ENCODE measurements at regions not wholly inside any gene's neighbourhood (a gene's known extent, or its start where the extent isn't known, plus 50 kb on each side); places are given as distances from the start of the nearest gene placed in this dataset.
A peak's percentile ranks its signal among the peaks of the same experiment; 100 is the strongest.

DNA sequence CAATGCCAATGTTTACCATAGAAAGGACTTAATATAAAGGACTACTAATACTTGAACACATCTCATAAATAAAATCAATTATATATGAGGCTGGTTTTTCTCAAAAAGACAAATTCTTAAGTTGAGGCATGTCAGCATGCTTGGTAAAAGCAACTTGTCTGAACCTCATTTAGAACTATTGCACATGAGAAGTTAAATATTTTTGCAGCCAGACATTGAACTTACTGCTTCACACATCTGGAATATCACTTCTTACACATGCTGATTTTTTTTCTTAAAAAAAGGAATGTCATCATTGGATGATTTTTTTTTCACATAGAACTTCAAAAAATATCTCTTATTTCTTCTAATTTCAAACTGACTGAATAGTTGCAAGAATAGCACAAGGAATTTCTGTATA is 609.0 kb downstream of the EPHA4 start (continued):
- no peak for TF ChIP-seq ZNF785 (tag by site-specific recombination; IDR thresholded peaks at IDR 0.05)
- no peak for TF ChIP-seq SCRT1 (tag by site-specific recombination; IDR thresholded peaks at IDR 0.05; ENCODE audit: borderline replicate concordance)
- TF ChIP-seq, protein P1, sequence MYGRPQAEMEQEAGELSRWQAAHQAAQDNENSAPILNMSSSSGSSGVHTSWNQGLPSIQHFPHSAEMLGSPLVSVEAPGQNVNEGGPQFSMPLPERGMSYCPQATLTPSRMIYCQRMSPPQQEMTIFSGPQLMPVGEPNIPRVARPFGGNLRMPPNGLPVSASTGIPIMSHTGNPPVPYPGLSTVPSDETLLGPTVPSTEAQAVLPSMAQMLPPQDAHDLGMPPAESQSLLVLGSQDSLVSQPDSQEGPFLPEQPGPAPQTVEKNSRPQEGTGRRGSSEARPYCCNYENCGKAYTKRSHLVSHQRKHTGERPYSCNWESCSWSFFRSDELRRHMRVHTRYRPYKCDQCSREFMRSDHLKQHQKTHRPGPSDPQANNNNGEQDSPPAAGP (tag by site-specific recombination; IDR thresholded peaks at IDR 0.05) = no peak
- TF ChIP-seq, protein P2, sequence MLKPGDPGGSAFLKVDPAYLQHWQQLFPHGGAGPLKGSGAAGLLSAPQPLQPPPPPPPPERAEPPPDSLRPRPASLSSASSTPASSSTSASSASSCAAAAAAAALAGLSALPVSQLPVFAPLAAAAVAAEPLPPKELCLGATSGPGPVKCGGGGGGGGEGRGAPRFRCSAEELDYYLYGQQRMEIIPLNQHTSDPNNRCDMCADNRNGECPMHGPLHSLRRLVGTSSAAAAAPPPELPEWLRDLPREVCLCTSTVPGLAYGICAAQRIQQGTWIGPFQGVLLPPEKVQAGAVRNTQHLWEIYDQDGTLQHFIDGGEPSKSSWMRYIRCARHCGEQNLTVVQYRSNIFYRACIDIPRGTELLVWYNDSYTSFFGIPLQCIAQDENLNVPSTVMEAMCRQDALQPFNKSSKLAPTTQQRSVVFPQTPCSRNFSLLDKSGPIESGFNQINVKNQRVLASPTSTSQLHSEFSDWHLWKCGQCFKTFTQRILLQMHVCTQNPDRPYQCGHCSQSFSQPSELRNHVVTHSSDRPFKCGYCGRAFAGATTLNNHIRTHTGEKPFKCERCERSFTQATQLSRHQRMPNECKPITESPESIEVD (tag by site-specific recombination; IDR thresholded peaks at IDR 0.05) = no peak
- TF ChIP-seq ZNF791 (tag by site-specific recombination; IDR thresholded peaks at IDR 0.05) = no peak
- TF ChIP-seq, protein P3, sequence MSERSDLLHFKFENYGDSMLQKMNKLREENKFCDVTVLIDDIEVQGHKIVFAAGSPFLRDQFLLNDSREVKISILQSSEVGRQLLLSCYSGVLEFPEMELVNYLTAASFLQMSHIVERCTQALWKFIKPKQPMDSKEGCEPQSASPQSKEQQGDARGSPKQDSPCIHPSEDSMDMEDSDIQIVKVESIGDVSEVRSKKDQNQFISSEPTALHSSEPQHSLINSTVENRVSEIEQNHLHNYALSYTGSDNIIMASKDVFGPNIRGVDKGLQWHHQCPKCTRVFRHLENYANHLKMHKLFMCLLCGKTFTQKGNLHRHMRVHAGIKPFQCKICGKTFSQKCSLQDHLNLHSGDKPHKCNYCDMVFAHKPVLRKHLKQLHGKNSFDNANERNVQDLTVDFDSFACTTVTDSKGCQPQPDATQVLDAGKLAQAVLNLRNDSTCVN (tag by site-specific recombination; optimal IDR thresholded peaks at IDR 0.05) = no peak

DNA sequence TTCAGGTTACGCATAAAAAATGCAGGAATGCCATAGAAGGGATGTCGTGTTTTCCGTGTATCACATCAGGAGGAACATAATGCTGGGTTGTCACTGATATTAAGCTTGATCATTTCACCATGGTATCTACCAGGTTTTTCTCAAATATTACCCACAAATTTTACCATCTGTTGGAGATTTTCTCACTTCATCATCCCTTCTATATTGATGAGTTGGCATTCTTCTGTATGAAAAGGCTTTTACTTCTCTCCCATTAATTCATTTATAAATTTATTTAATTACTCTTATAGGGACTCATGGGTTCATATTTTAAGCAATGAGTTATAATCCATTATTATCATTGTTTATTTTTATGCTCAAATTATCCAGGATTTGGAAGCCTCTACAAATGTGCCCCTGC is 608.2 kb downstream of the EPHA4 start:
- no peaks in the 10 kb centered on the region for H3K9me3 ChIP-seq (ENCODE audit: control insufficient read depth, insufficient read depth, low read depth, low read length)
- CTCF ChIA-PET = no interaction called here
- H3K27ac ChIP-seq (ENCODE audit: extremely low read depth, low read depth, low read length) = no peak overlapping the region
- POLR2A ChIA-PET = no interaction called here
- no peak overlapping the region for H3K4me3 ChIP-seq (ENCODE audit: low read depth, low read length)
- H3K4me1 ChIP-seq (ENCODE audit: control insufficient read depth, insufficient read depth, low read length) = no peaks in the 10 kb centered on the region
- H3K36me3 ChIP-seq (ENCODE audit: control insufficient read depth in 2 of 2, insufficient read depth in 1 of 2, low read length in 2 of 2) = no peaks in the 10 kb centered on the region
- no peak for TF ChIP-seq ZNF658 (tag by site-specific recombination; IDR thresholded peaks at IDR 0.05)
- TF ChIP-seq ZSCAN23 (tag by site-specific recombination; IDR thresholded peaks at IDR 0.05) = no peak
- no peak for TF ChIP-seq ZNF350 (tag by site-specific recombination; IDR thresholded peaks at IDR 0.05)
- no peak for TF ChIP-seq ZNF274 (IDR thresholded peaks at IDR 0.05; ENCODE audit: low read length)
- no peak for TF ChIP-seq ZNF274 (tag by site-specific recombination; IDR thresholded peaks at IDR 0.05; ENCODE audit: borderline replicate concordance)
- TF ChIP-seq ZNF768 (tag by site-specific recombination; IDR thresholded peaks at IDR 0.05) = no peak
- TF ChIP-seq KLF8 (tag by site-specific recombination; IDR thresholded peaks at IDR 0.05) = no peak
- TF ChIP-seq ZNF10 (tag by site-specific recombination; IDR thresholded peaks at IDR 0.05) = no peak
- TF ChIP-seq MYNN (tag by site-specific recombination; IDR thresholded peaks at IDR 0.05; ENCODE audit: borderline replicate concordance) = no peak
- no peak for TF ChIP-seq ZNF391 (tag by site-specific recombination; IDR thresholded peaks at IDR 0.05; ENCODE audit: borderline replicate concordance, low read depth)
- no peak for TF ChIP-seq ZNF544 (tag by site-specific recombination; IDR thresholded peaks at IDR 0.05)
- no peak for TF ChIP-seq ZNF121 (tag by site-specific recombination; IDR thresholded peaks at IDR 0.05)
- TF ChIP-seq HOXC10 (CRISPR knock-in tag; IDR thresholded peaks at IDR 0.05) = no peak

DNA sequence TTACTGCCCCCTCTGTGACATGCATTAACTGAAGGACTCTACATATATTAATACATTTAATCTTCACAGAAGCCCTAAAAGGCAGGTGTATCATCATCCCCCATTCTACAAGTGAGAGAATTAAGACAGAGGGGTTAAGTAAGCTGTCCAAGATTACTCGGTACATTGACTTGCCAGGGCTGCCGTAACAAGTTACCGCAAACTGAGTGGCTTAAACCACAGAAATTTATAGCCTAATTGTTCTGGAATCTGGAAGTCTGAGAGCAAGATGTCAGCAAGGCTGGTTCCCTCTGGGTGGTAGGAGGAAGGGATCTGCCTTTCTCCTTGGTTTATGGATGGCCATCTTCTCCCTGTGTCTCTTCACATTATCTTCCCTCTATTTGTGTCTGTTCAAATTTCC is 605.5 kb downstream of the EPHA4 start:
- peak; percentile 53 for TF ChIP-seq GLIS1 (tag by site-specific recombination; IDR thresholded peaks at IDR 0.05)
- TF ChIP-seq OSR2 (tag by site-specific recombination; IDR thresholded peaks at IDR 0.05) = peak; percentile 46; the same call in 1 of the 2 replicates
- TF ChIP-seq ZXDB (tag by site-specific recombination; IDR thresholded peaks at IDR 0.05) = peak; percentile 37; the same call in 1 of the 2 replicates
- TF ChIP-seq ZNF223 (tag by site-specific recombination; IDR thresholded peaks at IDR 0.05) = no peak
- TF ChIP-seq SCRT2 (tag by site-specific recombination; IDR thresholded peaks at IDR 0.05) = peak; percentile 78
- no peak for TF ChIP-seq ZNF624 (tag by site-specific recombination; IDR thresholded peaks at IDR 0.05)
- TF ChIP-seq ZNF214 (tag by site-specific recombination; IDR thresholded peaks at IDR 0.05; ENCODE audit: borderline replicate concordance) = no peak
- TF ChIP-seq ZNF112 (tag by site-specific recombination; IDR thresholded peaks at IDR 0.05) = no peak
- no peak for TF ChIP-seq ZNF133 (tag by site-specific recombination; IDR thresholded peaks at IDR 0.05)
- TF ChIP-seq, protein P4, sequence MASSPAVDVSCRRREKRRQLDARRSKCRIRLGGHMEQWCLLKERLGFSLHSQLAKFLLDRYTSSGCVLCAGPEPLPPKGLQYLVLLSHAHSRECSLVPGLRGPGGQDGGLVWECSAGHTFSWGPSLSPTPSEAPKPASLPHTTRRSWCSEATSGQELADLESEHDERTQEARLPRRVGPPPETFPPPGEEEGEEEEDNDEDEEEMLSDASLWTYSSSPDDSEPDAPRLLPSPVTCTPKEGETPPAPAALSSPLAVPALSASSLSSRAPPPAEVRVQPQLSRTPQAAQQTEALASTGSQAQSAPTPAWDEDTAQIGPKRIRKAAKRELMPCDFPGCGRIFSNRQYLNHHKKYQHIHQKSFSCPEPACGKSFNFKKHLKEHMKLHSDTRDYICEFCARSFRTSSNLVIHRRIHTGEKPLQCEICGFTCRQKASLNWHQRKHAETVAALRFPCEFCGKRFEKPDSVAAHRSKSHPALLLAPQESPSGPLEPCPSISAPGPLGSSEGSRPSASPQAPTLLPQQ (tag by site-specific recombination; IDR thresholded peaks at IDR 0.05) = no peak
- no peak for TF ChIP-seq ZNF138 (tag by site-specific recombination; IDR thresholded peaks at IDR 0.05; ENCODE audit: borderline replicate concordance)
- TF ChIP-seq, protein P5, sequence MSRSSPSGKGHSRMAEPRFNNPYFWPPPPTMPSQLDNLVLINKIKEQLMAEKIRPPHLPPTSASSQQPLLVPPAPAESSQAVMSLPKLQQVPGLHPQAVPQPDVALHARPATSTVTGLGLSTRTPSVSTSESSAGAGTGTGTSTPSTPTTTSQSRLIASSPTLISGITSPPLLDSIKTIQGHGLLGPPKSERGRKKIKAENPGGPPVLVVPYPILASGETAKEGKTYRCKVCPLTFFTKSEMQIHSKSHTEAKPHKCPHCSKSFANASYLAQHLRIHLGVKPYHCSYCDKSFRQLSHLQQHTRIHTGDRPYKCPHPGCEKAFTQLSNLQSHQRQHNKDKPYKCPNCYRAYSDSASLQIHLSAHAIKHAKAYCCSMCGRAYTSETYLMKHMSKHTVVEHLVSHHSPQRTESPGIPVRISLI (tag by site-specific recombination; IDR thresholded peaks at IDR 0.05) = no peak
- H3K9me3 ChIP-seq (ENCODE audit: control insufficient read depth, insufficient read depth, low read depth, low read length) = no peaks in the 10 kb centered on the region
- H3K27ac ChIP-seq (ENCODE audit: extremely low read depth, low read depth, low read length) = no peak overlapping the region
- no peaks in the 10 kb centered on the region for H3K36me3 ChIP-seq (ENCODE audit: control insufficient read depth in 2 of 2, insufficient read depth in 1 of 2, low read length in 2 of 2)
- H3K4me1 ChIP-seq (ENCODE audit: control insufficient read depth, insufficient read depth, low read length) = no peaks in the 10 kb centered on the region
- ChIA-PET CTCF (no interaction called here), POLR2A (no interaction called here)
- H3K4me3 ChIP-seq (ENCODE audit: low read depth, low read length) = no peak overlapping the region
